Neural cell (in vitro differentiated cells): ENCODE measurements at regions not wholly inside any gene's neighbourhood (a gene's known extent, or its start where the extent isn't known, plus 50 kb on each side); places are given as distances from the start of the nearest gene placed in this dataset.

ENCODE experiments used
- H2AFZ ChIP-seq: fragments of 200-600, 300-800 bp; sonication (generic), shearing (Covaris generic); 2 replicates; pipeline ENCODE4 v1.6.0; 2014; ENCODE audit warnings: low read depth, mild to moderate bottlenecking, antibody characterized with exemption, low read length, moderate library complexity
- H3F3A ChIP-seq: fragments of 200-600 bp; shearing (Covaris generic); 2 replicates; pipeline ENCODE4 v1.6.1; 2016; ENCODE audit warnings: mild to moderate bottlenecking, moderate library complexity, mixed read lengths, antibody characterized with exemption, low read length; ENCODE audit not compliant: insufficient read depth, poor library complexity, severe bottlenecking
- H3K27ac ChIP-seq: fragments of 200-600, 300-800 bp; sonication (generic), shearing (Covaris generic); 2 replicates; pipeline ENCODE4 v1.5.1; 2014; ENCODE audit warnings: mild to moderate bottlenecking, low read length, moderate library complexity
- H3K27me3 ChIP-seq: fragments of 300-800, 200-600 bp; sonication (generic), shearing (Covaris generic); 2 replicates; pipeline ENCODE4 v1.6.0; 2014; ENCODE audit warnings: mild to moderate bottlenecking, low read depth, low read length, moderate library complexity; ENCODE audit not compliant: insufficient read depth
- H3K36me3 ChIP-seq: fragments of 300-800, 200-600 bp; sonication (generic), shearing (Covaris generic); 2 replicates; pipeline ENCODE4 v1.5.1; 2014; ENCODE audit warnings: mild to moderate bottlenecking, antibody characterized with exemption, low read length, moderate library complexity; ENCODE audit not compliant: insufficient read depth
- H3K4me2 ChIP-seq: fragments of 300-800, 200-600 bp; sonication (generic), shearing (Covaris generic); 2 replicates; pipeline ENCODE4 v1.6.0; 2014; ENCODE audit warnings: mild to moderate bottlenecking, low read length
- H3K4me3 ChIP-seq: fragments of 300-800, 200-600 bp; sonication (generic), shearing (Covaris generic); 2 replicates; pipeline ENCODE4 v1.5.1; 2014; ENCODE audit warnings: mild to moderate bottlenecking, low read length, moderate library complexity
- H3K79me2 ChIP-seq: fragments of 200-600 bp; shearing (Covaris generic); replicated peaks from 2 replicates; pipeline ENCODE4 v1.6.0; 2014; ENCODE audit warnings: mild to moderate bottlenecking, low read length, moderate library complexity; ENCODE audit not compliant: insufficient read depth
- H3K9ac ChIP-seq: fragments of 300-800, 200-600 bp; sonication (generic), shearing (Covaris generic); 2 replicates; pipeline ENCODE4 v1.6.1; 2016; ENCODE audit warnings: mild to moderate bottlenecking, low read length, mixed read lengths
- H3K9me2 ChIP-seq: fragments of 200-600 bp; shearing (Covaris generic); 2 replicates; pipeline ENCODE4 v1.6.1; 2016; ENCODE audit warnings: mild to moderate bottlenecking, low read length, mixed read lengths; ENCODE audit not compliant: insufficient read depth
- H3K9me3 ChIP-seq: fragments of 200-600, 300-800 bp; sonication (generic), shearing (Covaris generic); 2 replicates; pipeline ENCODE4 v1.6.1; 2016; ENCODE audit warnings: mild to moderate bottlenecking, mixed run types, low read length, moderate library complexity, mixed read lengths
- H4K20me1 ChIP-seq: fragments of 200-600 bp; shearing (Covaris generic); 2 replicates; pipeline ENCODE4 v1.6.1; 2016; ENCODE audit warnings: mild to moderate bottlenecking, mixed run types; ENCODE audit not compliant: insufficient read depth
- EP300 ChIP-seq: fragments of 450-650 bp; conservative IDR thresholded peaks from 2 replicates; pipeline ENCODE4 v1.6.1; 2014; ENCODE audit warnings: antibody characterized with exemption, mild to moderate bottlenecking, moderate library complexity; ENCODE audit not compliant: poor library complexity, severe bottlenecking
- EZH2 ChIP-seq: fragments of 200-600, 300-800 bp; shearing (Covaris generic), sonication (generic); IDR thresholded peaks from 2 replicates; pipeline ENCODE4 v1.6.1; 2014; ENCODE audit warnings: antibody characterized with exemption, low read length, borderline replicate concordance, mild to moderate bottlenecking; ENCODE audit not compliant: insufficient read depth, poor library complexity, severe bottlenecking
- MXI1 ChIP-seq: fragments of 450-650 bp; conservative IDR thresholded peaks from 2 replicates; pipeline ENCODE4 v1.6.1; 2014; ENCODE audit warnings: antibody characterized with exemption, mild to moderate bottlenecking; ENCODE audit not compliant: poor library complexity, severe bottlenecking
- POLR2AphosphoS5 ChIP-seq: IDR thresholded peaks from 2 replicates; pipeline ENCODE4 v1.6.1; 2012
- RAD21 ChIP-seq: fragments of 450-650 bp; conservative IDR thresholded peaks from 2 replicates; pipeline ENCODE4 v1.6.1; 2014; ENCODE audit warnings: antibody characterized with exemption, mild to moderate bottlenecking, moderate library complexity
- SMC3 ChIP-seq: fragments of 450-650 bp; conservative IDR thresholded peaks from 2 replicates; pipeline ENCODE4 v1.6.1; 2014; ENCODE audit warnings: antibody characterized with exemption, mild to moderate bottlenecking, moderate library complexity; ENCODE audit not compliant: poor library complexity
- TAF1 ChIP-seq: IDR thresholded peaks from 2 replicates; pipeline ENCODE4 v1.6.1; 2012; ENCODE audit warnings: low read depth
- TF ChIP-seq, protein P1 (sequence below): fragments of 450-650 bp; IDR thresholded peaks from 2 replicates; pipeline ENCODE4 v1.5.1; 2014; ENCODE audit warnings: antibody characterized with exemption, mild to moderate bottlenecking, moderate library complexity; ENCODE audit not compliant: poor library complexity, severe bottlenecking
- TF ChIP-seq, protein P2 (sequence below): IDR thresholded peaks from 2 replicates; pipeline ENCODE4 v1.6.1; 2012; ENCODE audit warnings: borderline replicate concordance

DNA sequence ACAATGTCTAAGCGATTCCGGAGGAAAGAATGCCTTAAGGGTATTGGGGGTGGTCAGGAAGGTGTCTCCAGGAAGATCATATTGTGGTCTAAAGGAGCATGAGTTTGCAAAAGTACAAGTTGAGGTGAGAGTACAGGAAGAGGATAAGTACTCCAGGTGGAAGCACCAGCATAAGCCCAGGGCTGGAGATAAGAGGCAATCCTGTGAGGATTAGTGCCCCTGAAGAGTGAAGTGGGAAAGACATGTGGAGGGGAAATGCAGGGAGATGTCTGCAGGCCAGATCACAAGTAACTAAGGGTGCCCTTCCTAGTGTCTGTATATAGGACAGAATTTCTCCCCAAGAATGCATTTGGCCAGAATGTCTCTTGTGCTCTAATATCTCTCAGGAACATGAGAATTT is 188.3 kb upstream of the DPT start:
- no peak for TF ChIP-seq TAF1
- no peak for TF ChIP-seq RAD21
- TF ChIP-seq, protein P1, sequence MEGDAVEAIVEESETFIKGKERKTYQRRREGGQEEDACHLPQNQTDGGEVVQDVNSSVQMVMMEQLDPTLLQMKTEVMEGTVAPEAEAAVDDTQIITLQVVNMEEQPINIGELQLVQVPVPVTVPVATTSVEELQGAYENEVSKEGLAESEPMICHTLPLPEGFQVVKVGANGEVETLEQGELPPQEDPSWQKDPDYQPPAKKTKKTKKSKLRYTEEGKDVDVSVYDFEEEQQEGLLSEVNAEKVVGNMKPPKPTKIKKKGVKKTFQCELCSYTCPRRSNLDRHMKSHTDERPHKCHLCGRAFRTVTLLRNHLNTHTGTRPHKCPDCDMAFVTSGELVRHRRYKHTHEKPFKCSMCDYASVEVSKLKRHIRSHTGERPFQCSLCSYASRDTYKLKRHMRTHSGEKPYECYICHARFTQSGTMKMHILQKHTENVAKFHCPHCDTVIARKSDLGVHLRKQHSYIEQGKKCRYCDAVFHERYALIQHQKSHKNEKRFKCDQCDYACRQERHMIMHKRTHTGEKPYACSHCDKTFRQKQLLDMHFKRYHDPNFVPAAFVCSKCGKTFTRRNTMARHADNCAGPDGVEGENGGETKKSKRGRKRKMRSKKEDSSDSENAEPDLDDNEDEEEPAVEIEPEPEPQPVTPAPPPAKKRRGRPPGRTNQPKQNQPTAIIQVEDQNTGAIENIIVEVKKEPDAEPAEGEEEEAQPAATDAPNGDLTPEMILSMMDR, result no peak
- no peak for TF ChIP-seq POLR2AphosphoS5
- TF ChIP-seq, protein P2, sequence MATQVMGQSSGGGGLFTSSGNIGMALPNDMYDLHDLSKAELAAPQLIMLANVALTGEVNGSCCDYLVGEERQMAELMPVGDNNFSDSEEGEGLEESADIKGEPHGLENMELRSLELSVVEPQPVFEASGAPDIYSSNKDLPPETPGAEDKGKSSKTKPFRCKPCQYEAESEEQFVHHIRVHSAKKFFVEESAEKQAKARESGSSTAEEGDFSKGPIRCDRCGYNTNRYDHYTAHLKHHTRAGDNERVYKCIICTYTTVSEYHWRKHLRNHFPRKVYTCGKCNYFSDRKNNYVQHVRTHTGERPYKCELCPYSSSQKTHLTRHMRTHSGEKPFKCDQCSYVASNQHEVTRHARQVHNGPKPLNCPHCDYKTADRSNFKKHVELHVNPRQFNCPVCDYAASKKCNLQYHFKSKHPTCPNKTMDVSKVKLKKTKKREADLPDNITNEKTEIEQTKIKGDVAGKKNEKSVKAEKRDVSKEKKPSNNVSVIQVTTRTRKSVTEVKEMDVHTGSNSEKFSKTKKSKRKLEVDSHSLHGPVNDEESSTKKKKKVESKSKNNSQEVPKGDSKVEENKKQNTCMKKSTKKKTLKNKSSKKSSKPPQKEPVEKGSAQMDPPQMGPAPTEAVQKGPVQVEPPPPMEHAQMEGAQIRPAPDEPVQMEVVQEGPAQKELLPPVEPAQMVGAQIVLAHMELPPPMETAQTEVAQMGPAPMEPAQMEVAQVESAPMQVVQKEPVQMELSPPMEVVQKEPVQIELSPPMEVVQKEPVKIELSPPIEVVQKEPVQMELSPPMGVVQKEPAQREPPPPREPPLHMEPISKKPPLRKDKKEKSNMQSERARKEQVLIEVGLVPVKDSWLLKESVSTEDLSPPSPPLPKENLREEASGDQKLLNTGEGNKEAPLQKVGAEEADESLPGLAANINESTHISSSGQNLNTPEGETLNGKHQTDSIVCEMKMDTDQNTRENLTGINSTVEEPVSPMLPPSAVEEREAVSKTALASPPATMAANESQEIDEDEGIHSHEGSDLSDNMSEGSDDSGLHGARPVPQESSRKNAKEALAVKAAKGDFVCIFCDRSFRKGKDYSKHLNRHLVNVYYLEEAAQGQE, result no peak
- TF ChIP-seq SMC3, result no peak
- no peak for TF ChIP-seq EZH2
- no peak for TF ChIP-seq EP300
- TF ChIP-seq MXI1, result no peak
- no peak overlapping the region for H2AFZ ChIP-seq

DNA sequence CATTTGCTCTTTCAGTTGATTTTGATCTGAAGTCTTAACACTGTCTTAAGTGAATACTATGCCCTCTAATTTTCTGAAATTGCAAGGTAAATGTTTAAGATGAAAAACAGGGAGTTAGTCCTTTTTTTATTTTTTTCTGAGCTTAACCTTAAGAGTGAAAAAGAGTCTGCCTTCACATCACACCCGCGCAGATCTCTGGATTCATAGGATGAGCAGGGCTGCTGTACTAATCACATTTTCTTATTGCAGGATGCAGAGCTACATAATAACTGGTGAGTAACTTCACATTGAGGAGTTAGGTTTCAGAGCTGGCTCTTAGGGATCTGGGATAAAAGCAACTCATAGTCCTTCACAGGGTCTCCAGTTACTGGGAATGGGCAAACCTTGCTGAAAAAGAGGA is 188.7 kb upstream of the ATP1B1 start:
- no peaks in the 10 kb centered on the region for H3K27me3 ChIP-seq
- H3K79me2 ChIP-seq, result no peaks in the 10 kb centered on the region
- no peaks in the 10 kb centered on the region for H3K36me3 ChIP-seq
- no peak overlapping the region for H2AFZ ChIP-seq
- H3K9ac ChIP-seq, result no peak overlapping the region
- H3K27ac ChIP-seq, result no peak overlapping the region
- no peaks in the 10 kb centered on the region for H3K9me2 ChIP-seq
- H3K4me3 ChIP-seq, result no peak overlapping the region
- no peaks in the 10 kb centered on the region for H4K20me1 ChIP-seq
- H3K9me3 ChIP-seq, result no peaks in the 10 kb centered on the region
- H3F3A ChIP-seq, result no peaks in the 10 kb centered on the region
- TF ChIP-seq, protein P1, result no peak
- TF ChIP-seq EZH2 (no peak), SMC3 (no peak), TAF1 (no peak), MXI1 (no peak), POLR2AphosphoS5 (no peak), RAD21 (no peak), EP300 (no peak)
- TF ChIP-seq, protein P2, result no peak
- H3K4me2 ChIP-seq, result no peak overlapping the region

More for the DNA sequence above, 188.3 kb upstream of the DPT start:
- Histone ChIP-seq H3K4me3 (no peak overlapping the region), H3K9ac (no peak overlapping the region), H3K79me2 (no peaks in the 10 kb centered on the region), H3K36me3 (no peaks in the 10 kb centered on the region), H3K9me3 (no peaks in the 10 kb centered on the region), H3K9me2 (no peaks in the 10 kb centered on the region), H3F3A (no peaks in the 10 kb centered on the region), H4K20me1 (no peaks in the 10 kb centered on the region), H3K27ac (no peak overlapping the region), H3K4me2 (no peak overlapping the region), H3K27me3 (no peaks in the 10 kb centered on the region)
